HFF-Myc (cell line): ENCODE measurements at regions not wholly inside any gene's neighbourhood (a gene's known extent, or its start where the extent isn't known, plus 50 kb on each side); places are given as distances from the start of the nearest gene placed in this dataset.
"Not testable (repeated sequence)": the region's sequence is repeated elsewhere in the genome, so short reads cannot be mapped to it uniquely, and the experiment has no call there.

Source experiments
- DNase-seq: peaks from one replicate; pipeline ENCODE4 v3.0.0-alpha.2; 2011; ENCODE audit warnings: low read depth; ENCODE audit errors: extremely low read depth
- H3K4me3 ChIP-seq: replicated peaks from 2 replicates; pipeline ENCODE4 v1.5.1; 2011; ENCODE audit warnings: low read depth, mild to moderate bottlenecking, control low read depth, low read length
- TF ChIP-seq, protein P1 (sequence below): IDR thresholded peaks from 2 replicates; pipeline ENCODE4 v1.5.1; 2012; ENCODE audit warnings: mild to moderate bottlenecking, low read depth, low read length, control low read depth; ENCODE audit errors: missing control alignments

- DNase-seq, result peak; percentile 44
- TF ChIP-seq, protein P1, sequence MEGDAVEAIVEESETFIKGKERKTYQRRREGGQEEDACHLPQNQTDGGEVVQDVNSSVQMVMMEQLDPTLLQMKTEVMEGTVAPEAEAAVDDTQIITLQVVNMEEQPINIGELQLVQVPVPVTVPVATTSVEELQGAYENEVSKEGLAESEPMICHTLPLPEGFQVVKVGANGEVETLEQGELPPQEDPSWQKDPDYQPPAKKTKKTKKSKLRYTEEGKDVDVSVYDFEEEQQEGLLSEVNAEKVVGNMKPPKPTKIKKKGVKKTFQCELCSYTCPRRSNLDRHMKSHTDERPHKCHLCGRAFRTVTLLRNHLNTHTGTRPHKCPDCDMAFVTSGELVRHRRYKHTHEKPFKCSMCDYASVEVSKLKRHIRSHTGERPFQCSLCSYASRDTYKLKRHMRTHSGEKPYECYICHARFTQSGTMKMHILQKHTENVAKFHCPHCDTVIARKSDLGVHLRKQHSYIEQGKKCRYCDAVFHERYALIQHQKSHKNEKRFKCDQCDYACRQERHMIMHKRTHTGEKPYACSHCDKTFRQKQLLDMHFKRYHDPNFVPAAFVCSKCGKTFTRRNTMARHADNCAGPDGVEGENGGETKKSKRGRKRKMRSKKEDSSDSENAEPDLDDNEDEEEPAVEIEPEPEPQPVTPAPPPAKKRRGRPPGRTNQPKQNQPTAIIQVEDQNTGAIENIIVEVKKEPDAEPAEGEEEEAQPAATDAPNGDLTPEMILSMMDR, result no peak
- no peak overlapping the region for H3K4me3 ChIP-seq
Observed at GRCh38 chr5:93359296-93359959, 221.6 kb downstream of the NR2F1-AS1 start.

- DNase-seq, result no peak
- TF ChIP-seq, protein P1, result no peak
- H3K4me3 ChIP-seq, result no peak overlapping the region
Observed at GRCh38 chr5:93358176-93358575, 222.8 kb downstream of the NR2F1-AS1 start.

DNA sequence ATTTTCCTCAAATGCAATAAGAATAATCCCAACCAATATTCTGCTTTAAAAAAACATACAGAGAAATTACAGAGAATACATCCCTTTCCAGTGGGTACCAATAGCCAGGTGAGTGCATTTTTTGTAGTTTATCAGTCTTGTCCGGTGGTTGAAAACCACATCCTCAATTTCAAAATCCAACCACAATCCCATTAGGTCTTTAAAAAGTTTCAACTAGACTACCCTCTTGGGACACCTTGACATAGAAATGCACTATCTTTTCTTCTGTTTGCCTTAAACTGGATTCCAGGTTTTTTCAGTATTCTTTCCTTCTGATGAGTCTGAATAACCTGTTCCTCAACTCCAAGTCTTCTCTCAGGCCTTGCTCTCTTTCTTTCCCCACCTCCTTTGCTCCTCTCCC, 223.3 kb downstream of the NR2F1-AS1 start:
- no peak overlapping the region for H3K4me3 ChIP-seq
- TF ChIP-seq, protein P1, result no peak
- DNase-seq, result no peak

DNA sequence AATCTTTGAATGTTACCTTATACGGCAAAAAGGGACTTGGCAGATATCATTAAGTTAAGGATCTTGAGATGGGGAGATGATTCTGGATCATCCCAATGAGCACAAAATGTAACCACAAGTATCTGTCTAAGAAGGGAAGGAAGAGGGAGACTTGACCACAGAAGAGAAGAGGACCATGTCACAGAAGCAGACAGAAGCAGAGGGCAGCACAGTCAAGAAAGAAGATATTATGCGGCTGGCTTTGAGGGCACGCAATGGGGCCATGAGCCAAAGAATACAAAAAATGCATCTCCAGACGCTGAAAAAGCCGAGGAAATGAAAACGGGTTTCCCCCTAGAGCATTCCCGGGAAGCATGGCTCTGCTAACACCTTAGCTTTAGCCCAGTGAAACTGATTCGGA, 225.3 kb downstream of the NR2F1-AS1 start:
- TF ChIP-seq, protein P1, result no peak
- no peak for DNase-seq
- H3K4me3 ChIP-seq, result no peak overlapping the region

DNA sequence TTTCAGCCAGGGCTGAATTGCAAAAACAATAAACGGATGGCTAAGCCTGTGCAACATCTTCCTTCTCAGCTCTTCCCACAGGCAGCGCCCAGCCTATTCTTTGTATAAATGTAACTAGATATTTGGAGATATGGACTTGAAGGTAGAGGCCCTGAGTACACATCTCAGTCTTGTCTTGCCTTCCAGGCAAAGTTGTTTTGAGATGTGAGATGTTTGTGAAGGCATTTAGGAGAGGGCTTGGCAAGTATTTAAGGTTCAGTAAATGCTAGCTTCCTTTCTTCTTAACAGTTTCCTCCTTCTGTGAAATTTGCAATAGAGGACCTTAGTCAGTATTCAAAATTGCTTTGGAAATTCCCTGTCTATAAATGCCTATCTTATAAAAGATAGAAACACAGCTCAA, 228.8 kb downstream of the NR2F1-AS1 start:
- TF ChIP-seq, protein P1, result no peak
- no peak overlapping the region for H3K4me3 ChIP-seq
- DNase-seq, result no peak

DNA sequence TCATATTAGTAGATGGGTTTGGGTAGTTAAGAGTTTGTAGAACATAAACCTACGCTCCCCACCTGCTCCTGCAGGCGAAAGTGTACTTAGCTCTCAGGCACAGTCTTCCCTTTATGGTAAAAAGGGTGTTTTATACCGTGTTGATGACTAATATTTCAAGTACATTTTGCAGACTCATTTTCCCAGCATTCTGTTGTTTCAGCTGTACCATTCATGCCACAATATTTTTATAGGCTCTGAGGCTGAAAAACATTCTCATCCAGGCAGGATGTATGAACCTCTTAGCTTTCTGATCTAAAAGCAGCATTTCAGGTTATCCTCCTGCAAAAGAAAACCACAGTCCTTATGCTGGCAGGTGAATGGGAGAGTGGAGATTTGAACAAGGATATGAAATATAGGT, 231.4 kb downstream of the NR2F1-AS1 start:
- no peak overlapping the region for H3K4me3 ChIP-seq
- TF ChIP-seq, protein P1, result no peak
- peak; percentile 29 for DNase-seq

GRCh38 chr5:93348231-93348630, 232.8 kb downstream of the NR2F1-AS1 start:
- TF ChIP-seq, protein P1, result no peak
- DNase-seq, result no peak
- H3K4me3 ChIP-seq, result no peak overlapping the region

- not testable (repeated sequence) for DNase-seq, H3K4me3 ChIP-seq
Observed at GRCh38 chr5:93346850-93347249, 234.2 kb downstream of the NR2F1-AS1 start.
